ENCODE measurements at regions not wholly inside any gene's neighbourhood (a gene's known extent, or its start where the extent isn't known, plus 50 kb on each side); places are given as distances from the start of the nearest gene placed in this dataset.

DNA sequence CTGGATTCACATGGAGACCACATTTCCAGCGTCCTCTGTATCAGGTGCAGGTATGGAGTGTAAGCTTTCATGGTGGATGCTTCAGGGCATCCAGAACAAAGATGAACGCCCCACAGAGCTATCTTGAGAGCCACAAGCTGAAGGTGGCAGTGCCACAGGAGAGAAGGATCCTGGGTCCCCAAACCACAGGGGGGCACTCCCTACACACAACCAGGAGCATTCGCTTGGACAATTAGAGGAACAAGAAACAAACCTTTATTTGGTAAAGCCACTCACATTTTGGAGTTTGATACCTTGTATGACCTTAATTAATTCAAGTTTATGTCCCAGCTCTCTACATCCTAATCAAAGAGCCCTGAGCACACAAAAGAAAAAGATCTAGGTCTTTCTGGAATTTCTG is 406.3 kb downstream of the PREX1 start:
- no peaks in the 10 kb centered on the region for H3K9me3 ChIP-seq (ENCODE audit: control insufficient read depth, low read length)
- H3K4me3 ChIP-seq (ENCODE audit: low read length in 2 of 2): no peak overlapping the region
- no peaks in the 10 kb centered on the region for H3K27me3 ChIP-seq (ENCODE audit: control insufficient read depth in 1 of 2, insufficient read depth in 2 of 2, low read length in 1 of 2)
- H3K36me3 ChIP-seq (ENCODE audit: control insufficient read depth in 1 of 2, insufficient read depth in 2 of 2, low read length in 1 of 2): no peaks in the 10 kb centered on the region
- WGBS, 2 donors: 89 to 90% methylated on average over 3 of the region's 3 CpGs
- H3K4me1 ChIP-seq (ENCODE audit: control insufficient read depth in 1 of 2, insufficient read depth in 2 of 2, low read length in 2 of 2): no peaks in the 10 kb centered on the region
- H3K27ac ChIP-seq (ENCODE audit: low read depth in 1 of 2, low read length in 2 of 2): no peak overlapping the region
- ATAC-seq (ENCODE audit: low FRiP score) (no peak), DNase-seq (no peak)
- intact Hi-C loops (cut with DNase I): no loop called here

DNA sequence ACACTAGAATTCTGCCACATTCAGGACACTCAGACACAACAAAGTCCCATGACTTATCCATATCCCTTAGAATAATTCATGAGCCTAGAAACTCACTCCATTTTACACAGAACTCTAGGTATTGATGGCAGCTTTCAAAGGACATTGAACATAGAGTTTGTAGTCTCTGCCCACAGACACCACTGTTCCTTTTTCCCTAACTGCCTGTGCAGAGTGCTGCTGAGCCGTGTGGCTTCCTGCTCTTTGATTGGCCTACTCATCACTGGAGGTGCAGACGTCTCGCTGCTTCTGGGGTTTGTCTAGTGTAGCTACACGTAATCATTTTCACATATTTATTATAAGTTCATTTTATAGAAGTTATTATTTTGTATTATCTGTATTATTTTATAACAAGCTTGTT is 407.6 kb downstream of the PREX1 start:
- Histone ChIP-seq H3K27ac (ENCODE audit: low read depth in 1 of 2, low read length in 2 of 2) (no peak overlapping the region), H3K9me3 (ENCODE audit: control insufficient read depth, low read length) (no peaks in the 10 kb centered on the region), H3K4me3 (ENCODE audit: low read length in 2 of 2) (no peak overlapping the region), H3K27me3 (ENCODE audit: control insufficient read depth in 1 of 2, insufficient read depth in 2 of 2, low read length in 1 of 2) (no peaks in the 10 kb centered on the region), H3K36me3 (ENCODE audit: control insufficient read depth in 1 of 2, insufficient read depth in 2 of 2, low read length in 1 of 2) (no peaks in the 10 kb centered on the region), H3K4me1 (ENCODE audit: control insufficient read depth in 1 of 2, insufficient read depth in 2 of 2, low read length in 2 of 2) (no peaks in the 10 kb centered on the region)
- WGBS, 2 donors: 90 to 91% methylated on average over 4 of the region's 4 CpGs
- ATAC-seq (ENCODE audit: low FRiP score) (no peak), DNase-seq (no peak)
- intact Hi-C loops (cut with DNase I): no loop called here

DNA sequence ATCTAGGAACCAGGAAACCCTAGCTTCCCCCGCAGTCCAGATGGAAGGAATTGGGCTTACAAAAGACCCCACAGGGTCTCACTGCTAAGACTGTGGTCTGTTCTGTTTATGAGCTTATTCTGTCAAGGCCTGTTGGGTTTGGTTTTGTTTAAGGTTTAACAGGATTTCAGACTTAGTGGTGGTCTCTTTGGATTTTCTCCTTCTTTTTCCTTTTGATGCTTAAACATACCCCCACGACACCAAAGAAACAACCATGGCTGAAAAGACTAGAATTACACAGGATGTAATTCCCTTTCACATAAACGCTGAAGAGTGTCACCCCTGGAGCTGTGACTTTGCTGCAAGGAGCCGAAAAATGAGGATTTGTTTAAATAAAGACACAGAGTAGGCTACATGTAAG is 408.6 kb downstream of the PREX1 start:
- Histone ChIP-seq H3K4me1 (ENCODE audit: control insufficient read depth in 1 of 2, insufficient read depth in 2 of 2, low read length in 2 of 2) (no peaks in the 10 kb centered on the region), H3K4me3 (ENCODE audit: low read length in 2 of 2) (no peak overlapping the region), H3K27me3 (ENCODE audit: control insufficient read depth in 1 of 2, insufficient read depth in 2 of 2, low read length in 1 of 2) (no peaks in the 10 kb centered on the region), H3K36me3 (ENCODE audit: control insufficient read depth in 1 of 2, insufficient read depth in 2 of 2, low read length in 1 of 2) (no peaks in the 10 kb centered on the region), H3K9me3 (ENCODE audit: control insufficient read depth, low read length) (no peaks in the 10 kb centered on the region), H3K27ac (ENCODE audit: low read depth in 1 of 2, low read length in 2 of 2) (no peak overlapping the region)
- intact Hi-C loops (cut with DNase I): no loop called here
- ATAC-seq (ENCODE audit: low FRiP score) (no peak), DNase-seq (no peak)
- WGBS, 2 donors: 83 to 85% methylated on average over 4 of the region's 4 CpGs

DNA sequence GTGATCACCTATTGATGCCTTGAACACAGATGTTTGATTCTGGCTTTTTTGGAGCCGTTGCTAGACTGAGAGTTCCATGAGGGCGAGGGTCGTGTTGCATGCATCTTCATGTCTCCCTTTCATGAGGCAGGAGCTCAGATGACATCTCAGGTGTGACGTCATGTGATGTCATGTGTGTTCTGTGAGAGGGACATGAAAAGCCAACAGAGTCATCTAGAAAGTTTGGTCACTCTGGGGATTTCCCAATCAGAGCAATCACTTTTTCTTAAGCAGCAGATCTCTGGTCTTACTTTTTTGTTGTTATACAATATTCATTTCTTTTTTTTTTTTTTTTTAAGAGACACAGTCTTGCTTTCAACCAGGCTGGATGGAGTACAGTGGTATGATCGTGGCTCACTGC is 411.8 kb downstream of the PREX1 start:
- no peak overlapping the region for H3K4me3 ChIP-seq (ENCODE audit: low read length in 2 of 2)
- 74 to 89% methylated on average over 5 of the region's 5 CpGs for WGBS, 2 donors
- DNase-seq: no peak
- intact Hi-C loops (cut with DNase I): no loop called here
- H3K9me3 ChIP-seq (ENCODE audit: control insufficient read depth, low read length): no peaks in the 10 kb centered on the region
- no peaks in the 10 kb centered on the region for H3K4me1 ChIP-seq (ENCODE audit: control insufficient read depth in 1 of 2, insufficient read depth in 2 of 2, low read length in 2 of 2)
- no peak for ATAC-seq (ENCODE audit: low FRiP score)
- no peak overlapping the region for H3K27ac ChIP-seq (ENCODE audit: low read depth in 1 of 2, low read length in 2 of 2)
- H3K36me3 ChIP-seq (ENCODE audit: control insufficient read depth in 1 of 2, insufficient read depth in 2 of 2, low read length in 1 of 2): no peaks in the 10 kb centered on the region
- no peaks in the 10 kb centered on the region for H3K27me3 ChIP-seq (ENCODE audit: control insufficient read depth in 1 of 2, insufficient read depth in 2 of 2, low read length in 1 of 2)

DNA sequence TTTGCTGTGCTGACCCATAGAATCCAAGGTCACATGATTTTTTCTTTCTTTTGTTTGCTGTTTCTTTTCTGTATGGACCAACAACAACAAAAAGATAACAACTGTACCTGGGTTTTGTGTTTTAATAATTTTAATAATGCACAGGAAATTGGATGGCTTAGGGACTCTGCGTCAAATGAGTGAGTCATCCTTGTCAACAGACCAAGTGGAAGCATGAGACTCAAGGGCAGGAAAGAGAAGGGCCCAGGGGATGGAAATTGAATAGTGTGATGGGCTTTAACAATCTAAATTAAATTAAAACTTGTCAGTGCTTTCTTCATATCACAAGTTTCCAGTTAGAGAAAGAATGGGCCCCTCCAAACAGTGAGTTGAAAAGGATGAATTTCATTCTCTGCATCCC is 413.0 kb downstream of the PREX1 start:
- intact Hi-C loops (cut with DNase I): no loop called here
- ATAC-seq (ENCODE audit: low FRiP score) (no peak), DNase-seq (no peak)

DNA sequence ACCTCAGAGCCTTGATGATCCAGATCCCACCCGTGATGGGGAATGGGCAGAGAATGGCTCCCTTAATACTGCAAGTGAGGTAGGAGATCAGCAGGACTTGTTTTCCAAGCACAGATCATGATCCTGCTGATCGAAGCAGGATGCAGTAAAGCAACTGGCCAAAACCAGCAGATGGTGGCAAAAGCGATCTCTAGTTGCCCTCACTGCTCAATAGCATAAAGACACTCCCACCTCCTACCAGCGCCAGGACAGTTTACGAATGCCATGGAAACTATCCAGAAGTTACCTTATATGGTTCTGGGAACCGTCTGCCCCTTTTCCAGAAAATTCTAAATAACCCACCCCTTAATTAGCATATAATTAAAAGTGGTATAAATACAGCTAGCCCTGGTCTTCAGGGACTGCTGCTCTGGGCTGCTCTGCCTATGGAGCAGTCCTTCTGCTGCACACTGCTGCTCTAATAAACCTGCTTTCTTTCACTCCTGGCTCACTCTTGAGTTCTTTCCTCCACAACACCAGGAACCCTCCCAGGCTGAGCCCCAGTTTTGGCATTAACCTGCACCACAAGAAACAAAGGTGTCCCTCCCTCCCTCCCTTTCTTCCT is 415.8 kb downstream of the PREX1 start:
- WGBS, 2 donors: 53 to 56% methylated on average over 6 of the region's 6 CpGs

More for the DNA sequence above, 413.0 kb downstream of the PREX1 start:
- no peaks in the 10 kb centered on the region for H3K36me3 ChIP-seq (ENCODE audit: control insufficient read depth in 1 of 2, insufficient read depth in 2 of 2, low read length in 1 of 2)
- H3K27ac ChIP-seq (ENCODE audit: low read depth in 1 of 2, low read length in 2 of 2): no peak overlapping the region
- no peaks in the 10 kb centered on the region for H3K27me3 ChIP-seq (ENCODE audit: control insufficient read depth in 1 of 2, insufficient read depth in 2 of 2, low read length in 1 of 2)
- H3K4me1 ChIP-seq (ENCODE audit: control insufficient read depth in 1 of 2, insufficient read depth in 2 of 2, low read length in 2 of 2): no peaks in the 10 kb centered on the region
- WGBS, 2 donors: 73 to 76% methylated on average over 1 of the region's 1 CpG
- H3K4me3 ChIP-seq (ENCODE audit: low read length in 2 of 2): no peak overlapping the region
- H3K9me3 ChIP-seq (ENCODE audit: control insufficient read depth, low read length): no peaks in the 10 kb centered on the region

DNA sequence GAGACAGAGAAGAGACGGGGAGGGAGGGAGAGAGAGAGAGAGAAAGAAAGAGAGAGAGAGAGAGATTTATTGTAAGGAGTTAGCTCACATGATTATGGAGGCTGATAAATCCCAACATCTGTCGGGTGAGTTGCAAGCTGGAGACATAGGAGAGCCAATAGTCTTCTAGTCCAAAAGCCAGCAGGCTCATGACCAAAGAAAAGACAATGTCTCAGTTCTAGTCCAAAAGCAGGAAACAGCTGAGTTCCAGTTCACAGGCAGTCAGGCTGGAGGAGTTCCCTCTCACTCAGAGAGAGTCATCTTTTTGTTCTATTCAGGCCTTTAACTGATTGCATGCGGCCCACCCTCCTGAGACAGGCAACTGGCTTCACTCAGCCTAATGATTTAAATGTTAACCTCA is 416.6 kb downstream of the PREX1 start:
- H3K9me3 ChIP-seq (ENCODE audit: control insufficient read depth, low read length): no peaks in the 10 kb centered on the region
- ATAC-seq (ENCODE audit: low FRiP score) (no peak), DNase-seq (no peak)
- WGBS, 2 donors: 38 to 48% methylated on average over 3 of the region's 3 CpGs
- intact Hi-C loops (cut with DNase I): no loop called here
- H3K4me3 ChIP-seq (ENCODE audit: low read length in 2 of 2): no peak overlapping the region
- no peak overlapping the region for H3K27ac ChIP-seq (ENCODE audit: low read depth in 1 of 2, low read length in 2 of 2)
- H3K36me3 ChIP-seq (ENCODE audit: control insufficient read depth in 1 of 2, insufficient read depth in 2 of 2, low read length in 1 of 2): no peaks in the 10 kb centered on the region
- no peaks in the 10 kb centered on the region for H3K4me1 ChIP-seq (ENCODE audit: control insufficient read depth in 1 of 2, insufficient read depth in 2 of 2, low read length in 2 of 2)
- no peaks in the 10 kb centered on the region for H3K27me3 ChIP-seq (ENCODE audit: control insufficient read depth in 1 of 2, insufficient read depth in 2 of 2, low read length in 1 of 2)

More for the DNA sequence above, 415.8 kb downstream of the PREX1 start:
- no peaks in the 10 kb centered on the region for H3K9me3 ChIP-seq (ENCODE audit: control insufficient read depth, low read length)
- H3K27ac ChIP-seq (ENCODE audit: low read depth in 1 of 2, low read length in 2 of 2): no peak overlapping the region
- ATAC-seq (ENCODE audit: low FRiP score) (no peak), DNase-seq (no peak)
- H3K4me3 ChIP-seq (ENCODE audit: low read length in 2 of 2): no peak overlapping the region
- no peaks in the 10 kb centered on the region for H3K27me3 ChIP-seq (ENCODE audit: control insufficient read depth in 1 of 2, insufficient read depth in 2 of 2, low read length in 1 of 2)
- H3K4me1 ChIP-seq (ENCODE audit: control insufficient read depth in 1 of 2, insufficient read depth in 2 of 2, low read length in 2 of 2): no peaks in the 10 kb centered on the region
- H3K36me3 ChIP-seq (ENCODE audit: control insufficient read depth in 1 of 2, insufficient read depth in 2 of 2, low read length in 1 of 2): no peaks in the 10 kb centered on the region
- intact Hi-C loops (cut with DNase I): no loop called here

DNA sequence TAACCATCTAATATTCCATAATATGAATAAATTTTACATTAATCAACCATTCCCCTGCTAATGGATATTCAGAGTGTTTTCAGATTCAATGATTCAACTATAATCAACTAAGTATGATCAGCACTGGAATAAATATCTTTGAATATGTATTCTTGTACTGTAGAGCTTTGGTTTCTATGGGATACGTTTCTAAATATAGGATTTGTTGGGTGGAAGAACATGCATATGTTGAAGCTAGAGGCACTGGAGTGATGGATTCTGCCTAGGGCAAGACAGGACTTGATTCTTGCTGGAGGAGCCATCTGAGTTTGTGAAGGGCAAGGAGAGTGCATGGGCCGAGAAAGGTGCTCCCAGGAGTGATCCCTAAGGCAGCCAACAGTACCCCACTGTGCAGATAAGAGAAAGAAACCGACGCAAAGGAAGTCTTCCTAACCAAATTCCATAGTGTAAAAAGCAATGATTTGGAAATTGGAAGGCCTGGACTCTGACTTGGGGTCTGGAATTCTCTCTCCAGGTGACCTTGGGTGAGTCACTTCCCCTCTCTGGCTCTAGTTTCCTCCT is 418.7 kb downstream of the PREX1 start:
- 88 to 92% methylated on average over 4 of the region's 4 CpGs for WGBS, 2 donors
- intact Hi-C loops (cut with DNase I): no loop called here
- no peaks in the 10 kb centered on the region for H3K36me3 ChIP-seq (ENCODE audit: control insufficient read depth in 1 of 2, insufficient read depth in 2 of 2, low read length in 1 of 2)
- no peak for DNase-seq
- no peak for ATAC-seq (ENCODE audit: low FRiP score)
- H3K4me1 ChIP-seq (ENCODE audit: control insufficient read depth in 1 of 2, insufficient read depth in 2 of 2, low read length in 2 of 2): no peaks in the 10 kb centered on the region
- H3K9me3 ChIP-seq (ENCODE audit: control insufficient read depth, low read length): no peaks in the 10 kb centered on the region
- H3K4me3 ChIP-seq (ENCODE audit: low read length in 2 of 2): no peak overlapping the region
- no peak overlapping the region for H3K27ac ChIP-seq (ENCODE audit: low read depth in 1 of 2, low read length in 2 of 2)
- no peaks in the 10 kb centered on the region for H3K27me3 ChIP-seq (ENCODE audit: control insufficient read depth in 1 of 2, insufficient read depth in 2 of 2, low read length in 1 of 2)

DNA sequence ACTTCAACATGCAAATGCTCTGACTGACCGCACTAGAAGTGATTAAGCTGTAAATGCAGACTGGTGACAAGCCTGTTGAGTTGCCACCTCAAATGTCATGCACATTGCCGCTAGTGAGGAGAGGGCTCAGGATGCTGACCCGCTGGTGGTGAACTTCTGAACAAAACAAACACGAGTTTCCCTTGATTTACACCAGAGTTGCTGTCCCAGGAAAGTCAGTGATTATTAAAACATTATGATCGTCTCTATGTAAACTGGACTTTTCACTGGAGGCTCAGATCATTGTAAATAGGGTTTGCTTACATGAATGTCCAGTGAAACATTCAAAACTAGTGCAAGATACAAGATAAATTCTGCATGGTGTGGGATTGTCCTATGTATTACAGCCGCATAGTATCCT is 420.1 kb downstream of the PREX1 start:
- no peaks in the 10 kb centered on the region for H3K36me3 ChIP-seq (ENCODE audit: control insufficient read depth in 1 of 2, insufficient read depth in 2 of 2, low read length in 1 of 2)
- H3K4me3 ChIP-seq (ENCODE audit: low read length in 2 of 2): no peak overlapping the region
- no peaks in the 10 kb centered on the region for H3K4me1 ChIP-seq (ENCODE audit: control insufficient read depth in 1 of 2, insufficient read depth in 2 of 2, low read length in 2 of 2)
- no peak overlapping the region for H3K27ac ChIP-seq (ENCODE audit: low read depth in 1 of 2, low read length in 2 of 2)
- H3K27me3 ChIP-seq (ENCODE audit: control insufficient read depth in 1 of 2, insufficient read depth in 2 of 2, low read length in 1 of 2): no peaks in the 10 kb centered on the region
- intact Hi-C loops (cut with DNase I): no loop called here
- WGBS, 2 donors: 83 to 86% methylated on average over 6 of the region's 6 CpGs
- no peak for DNase-seq
- no peak for ATAC-seq (ENCODE audit: low FRiP score)
- no peaks in the 10 kb centered on the region for H3K9me3 ChIP-seq (ENCODE audit: control insufficient read depth, low read length)

Measured in aorta (tissue), 5 donors.